GM19324 (cell line): ENCODE measurements at regions not wholly inside any gene's neighbourhood (a gene's known extent, or its start where the extent isn't known, plus 50 kb on each side); places are given as distances from the start of the nearest gene placed in this dataset.
"Not testable (repeated sequence)": the region's sequence is repeated elsewhere in the genome, so short reads cannot be mapped to it uniquely, and the experiment has no call there.

ENCODE experiments used
- ATAC-seq: cut with Tn5 transposase; IDR thresholded peaks from one replicate; pipeline ENCODE4 v1.9.1; 2021; ENCODE audit warnings: mild to moderate bottlenecking, moderate library complexity; ENCODE audit not compliant: unreplicated experiment, low FRiP score

- no peak for ATAC-seq
These were observed 223.1 kb upstream of the KLF14 start for GRCh38 chr7:130957137-130957513.

GRCh38 chr7:130957722-130958435, 223.9 kb upstream of the KLF14 start:
- ATAC-seq: not testable (repeated sequence)

- no peak for ATAC-seq
These were observed 224.8 kb upstream of the KLF14 start for GRCh38 chr7:130958846-130959245.

GRCh38 chr7:130959743-130960207, 225.8 kb upstream of the KLF14 start:
- no peak for ATAC-seq

GRCh38 chr7:130960208-130960988, 226.4 kb upstream of the KLF14 start:
- ATAC-seq: no peak

- ATAC-seq: peak; percentile 60
These were observed 227.2 kb upstream of the KLF14 start for GRCh38 chr7:130961128-130961601.

- no peak for ATAC-seq
These were observed 228.1 kb upstream of the KLF14 start for GRCh38 chr7:130962109-130962508.

- no peak for ATAC-seq
These were observed 229.3 kb upstream of the KLF14 start for GRCh38 chr7:130963339-130963738.

- no peak for ATAC-seq
These were observed 231.5 kb upstream of the KLF14 start for GRCh38 chr7:130965515-130965914.

GRCh38 chr7:130966246-130967009, 232.4 kb upstream of the KLF14 start:
- no peak for ATAC-seq

GRCh38 chr7:130970196-130970595, 236.2 kb upstream of the KLF14 start:
- no peak for ATAC-seq

GRCh38 chr7:130970696-130971095, 236.7 kb upstream of the KLF14 start:
- no peak for ATAC-seq

GRCh38 chr7:130971297-130971696, 237.3 kb upstream of the KLF14 start:
- no peak for ATAC-seq

GRCh38 chr7:130972201-130972600, 238.2 kb upstream of the KLF14 start:
- ATAC-seq: no peak

- no peak for ATAC-seq
These were observed 239.6 kb upstream of the KLF14 start for GRCh38 chr7:130973637-130974036.

GRCh38 chr7:130974169-130974568, 240.2 kb upstream of the KLF14 start:
- no peak for ATAC-seq

GRCh38 chr7:130974794-130975193, 240.8 kb upstream of the KLF14 start:
- no peak for ATAC-seq

- ATAC-seq: no peak
These were observed 241.7 kb upstream of the KLF14 start for GRCh38 chr7:130975731-130976130.

GRCh38 chr7:130982160-130982638, 248.2 kb upstream of the KLF14 start:
- ATAC-seq: no peak

GRCh38 chr7:130982651-130983050, 248.6 kb upstream of the KLF14 start:
- no peak for ATAC-seq

GRCh38 chr7:130985361-130985760, 251.4 kb upstream of the KLF14 start:
- ATAC-seq: no peak
